Peyer's patch (tissue), 4 donors: ENCODE measurements at regions not wholly inside any gene's neighbourhood (a gene's known extent, or its start where the extent isn't known, plus 50 kb on each side); places are given as distances from the start of the nearest gene placed in this dataset.

Experiments
- CTCF ChIP-seq, 6 experiments: fragments of 450-650 bp in 4 of 6; fragments of 200-600 bp in 2 of 6; sonication (generic) in 1 of 6; IDR thresholded peaks; one replicate each; pipeline ENCODE4 v1.5.1; 2017 to 2019; ENCODE audit warnings: antibody characterized with exemption in 6 of 6, mild to moderate bottlenecking in 3 of 6, moderate library complexity in 1 of 6
- POLR2A ChIP-seq, 2 donors: fragments of 450-650 bp; IDR thresholded peaks; one replicate each; pipeline ENCODE4 v1.5.1; 2017; ENCODE audit warnings: antibody characterized with exemption in 2 of 2, mild to moderate bottlenecking in 2 of 2, moderate library complexity in 2 of 2

GRCh38 chrX:122133478-122133877 lies 1050.6 kb upstream of the GRIA3 start:
- TF ChIP-seq CTCF (IDR thresholded peaks at IDR 0.05) (no peak), POLR2A (IDR thresholded peaks at IDR 0.05) (no peak)
